ENCODE measurements at regions not wholly inside any gene's neighbourhood (a gene's known extent, or its start where the extent isn't known, plus 50 kb on each side); places are given as distances from the start of the nearest gene placed in this dataset.

GRCh38 chr9:80072451-80072850, 500.7 kb downstream of the TLE4 start:
- TF ChIP-seq CBX5 (CRISPR knock-in tag; IDR thresholded peaks at IDR 0.05; ENCODE audit: borderline replicate concordance) (no peak), POLR2G (IDR thresholded peaks at IDR 0.05; ENCODE audit: low read depth, low read length) (no peak), ELF1 (CRISPR knock-in tag; IDR thresholded peaks at IDR 0.05) (no peak), POLR2AphosphoS5 (IDR thresholded peaks at IDR 0.05; ENCODE audit: low read depth, low read length) (no peak), ZSCAN29 (CRISPR knock-in tag; conservative IDR thresholded peaks at IDR 0.05) (no peak), ZNF30 (CRISPR knock-in tag; IDR thresholded peaks at IDR 0.05) (no peak), ZNF816 (CRISPR knock-in tag; IDR thresholded peaks at IDR 0.05; ENCODE audit: borderline replicate concordance) (no peak), MAFG (CRISPR knock-in tag; IDR thresholded peaks at IDR 0.05) (no peak)
